HepG2 (cell line): ENCODE measurements at regions not wholly inside any gene's neighbourhood (a gene's known extent, or its start where the extent isn't known, plus 50 kb on each side); places are given as distances from the start of the nearest gene placed in this dataset.

Experiments used
- ATAC-seq: fragments of 200-7000 bp; cut with Tn5 transposase; 3 replicates; pipeline ENCODE4 v1.9.1; 2020; ENCODE audit warnings: mild to moderate bottlenecking, moderate library complexity
- BruUV-seq: library from RNA; stranded (reverse); fragments of 400-500 nt; replicated peaks from 2 replicates; lab custom pipeline; 2021; lab: Mats Ljungman, UMichigan
- CTCF ChIA-PET: fragments of 300-600 bp; formaldehyde crosslinking; extraction: SDS; loops from one replicate; lab custom pipeline; 2021; ENCODE audit warnings: low total read pairs, inconsistent platforms, low intra/inter-chr PET ratio; lab: Yijun Ruan, JAX
- POLR2A ChIA-PET: fragments of 350-600 bp; sonication (Branson Sonifier 250); formaldehyde crosslinking; loops from one replicate; lab custom pipeline; 2020; ENCODE audit warnings: antibody characterized with exemption, inconsistent platforms; lab: Yijun Ruan, JAX
- DNase-seq: peaks from one replicate; pipeline ENCODE4 v3.0.0-alpha.2; 2015; ENCODE audit warnings: low spot score
- FAIRE-seq: peaks from 3 replicates; lab custom pipeline; 2011; peaks lifted over from hg19 to GRCh38; lab: Jason Lieb, UNC
- H2AFZ ChIP-seq: one replicate; pipeline ENCODE4 v1.6.1; 2011; ENCODE audit warnings: low read length, inconsistent platforms
- H3K27ac ChIP-seq: fragments of 300-600 bp; 3 replicates; pipeline ENCODE4 v1.8.0; 2011; ENCODE audit warnings: mixed run types, mild to moderate bottlenecking, mixed read lengths, low read length, inconsistent platforms; ENCODE audit not compliant: insufficient read depth; ENCODE audit errors: extremely low read length
- H3K27me3 ChIP-seq, 2 experiments: fragments of 200-600 bp in 1 of 2; 2 replicates in 1 of 2; 3 replicates in 1 of 2; pipeline versions ENCODE4 v1.6.0 to v1.8.0; 2011; ENCODE audit warnings: low read length in 2 of 2, mild to moderate bottlenecking in 2 of 2, moderate library complexity in 2 of 2, inconsistent platforms in 1 of 2; ENCODE audit not compliant: insufficient read depth in 2 of 2, control insufficient read depth in 1 of 2
- H3K36me3 ChIP-seq, 2 experiments: fragments of 200-600 bp in 1 of 2; replicated peaks in 1 of 2; 2 replicates in 1 of 2; 3 replicates in 1 of 2; pipeline versions ENCODE4 v1.5.1 to v1.8.0; 2011; ENCODE audit warnings: low read length in 2 of 2, inconsistent platforms in 1 of 2; ENCODE audit not compliant: insufficient read depth in 2 of 2, control insufficient read depth in 1 of 2
- H3K4me1 ChIP-seq: 2 replicates; pipeline ENCODE4 v1.5.1; 2012; ENCODE audit warnings: low read length, inconsistent platforms; ENCODE audit not compliant: insufficient read depth
- H3K4me2 ChIP-seq: 2 replicates; pipeline ENCODE4 v1.6.0; 2011; ENCODE audit warnings: low read depth, low read length, inconsistent platforms
- H3K4me3 ChIP-seq, 3 experiments: fragments of 200-600 bp in 1 of 3; sonication (generic), shearing (Covaris generic) in 1 of 3; replicated peaks in 1 of 3; 2 replicates each; pipeline ENCODE4 v1.5.1; 2011 to 2016; ENCODE audit warnings: low read length in 3 of 3, inconsistent platforms in 2 of 3, low read depth in 2 of 3, mild to moderate bottlenecking in 2 of 3, control low read depth in 1 of 3, mixed read lengths in 1 of 3; ENCODE audit not compliant: insufficient read depth in 1 of 3
- H3K79me2 ChIP-seq: one replicate; pipeline ENCODE4 v1.6.1; 2011; ENCODE audit warnings: low read length, inconsistent platforms; ENCODE audit not compliant: insufficient read depth
- H3K9ac ChIP-seq: 2 replicates; pipeline ENCODE4 v1.6.0; 2011; ENCODE audit warnings: mild to moderate bottlenecking, low read depth, low read length, inconsistent platforms; ENCODE audit not compliant: insufficient read depth
- H3K9me3 ChIP-seq: 2 replicates; pipeline ENCODE4 v1.5.1; 2012; ENCODE audit warnings: mild to moderate bottlenecking, low read length
- H4K20me1 ChIP-seq: 2 replicates; pipeline ENCODE4 v1.6.0; 2011; ENCODE audit warnings: inconsistent platforms, mild to moderate bottlenecking, low read length, moderate library complexity; ENCODE audit not compliant: insufficient read depth
- ARID2 ChIP-seq: sonication (generic); formaldehyde crosslinking; IDR thresholded peaks from 2 replicates; pipeline ENCODE4 v1.8.1; 2022; ENCODE audit warnings: mild to moderate bottlenecking, missing genetic modification reagents, borderline replicate concordance
- ELF3 ChIP-seq: IDR thresholded peaks from 2 replicates; pipeline ENCODE4 v1.6.1; 2016; ENCODE audit warnings: missing genetic modification reagents, missing compliant biosample characterization
- GABPB1 ChIP-seq: IDR thresholded peaks from 2 replicates; pipeline ENCODE4 v1.6.1; 2016; ENCODE audit warnings: mild to moderate bottlenecking, missing genetic modification reagents, moderate library complexity, missing compliant biosample characterization
- KAT8 ChIP-seq: IDR thresholded peaks from 2 replicates; pipeline ENCODE4 v1.6.1; 2016; ENCODE audit warnings: missing genetic modification reagents, missing compliant biosample characterization
- PLSCR1 ChIP-seq: sonication (generic); formaldehyde crosslinking; IDR thresholded peaks from 2 replicates; pipeline ENCODE4 v1.5.0; 2020; ENCODE audit warnings: missing genetic modification reagents, mild to moderate bottlenecking, borderline replicate concordance
- SETDB1 ChIP-seq: sonication (generic); formaldehyde crosslinking; IDR thresholded peaks from 2 replicates; pipeline ENCODE4 v1.5.1; 2020; ENCODE audit warnings: missing genetic modification reagents, mild to moderate bottlenecking, borderline replicate concordance
- TGIF2 ChIP-seq: IDR thresholded peaks from 2 replicates; pipeline ENCODE4 v1.6.1; 2016; ENCODE audit warnings: control low read depth, missing compliant biosample characterization
- ZBTB43 ChIP-seq: sonication (generic); formaldehyde crosslinking; conservative IDR thresholded peaks from 2 replicates; pipeline ENCODE4 v1.4.0; 2020; ENCODE audit warnings: missing genetic modification reagents
- ZNF207 ChIP-seq: fragments of 450-650 bp; IDR thresholded peaks from 2 replicates; pipeline ENCODE4 v1.6.1; 2016; ENCODE audit warnings: antibody characterized with exemption, borderline replicate concordance
- ZNF652 ChIP-seq: IDR thresholded peaks from 2 replicates; pipeline ENCODE4 v1.6.1; 2016; ENCODE audit warnings: low read depth, borderline replicate concordance
- whole genome bisulfite sequencing: methylation state at CpG from one replicate; pipeline ENCODE4 v1.1.6; 2017; ENCODE audit warnings: low lambda C conversion rate; 5-methylcytosine and 5-hydroxymethylcytosine counted together
- in situ Hi-C: cut with HindIII; loops from 2 replicates; pipeline ENCODE4 v1.10.0; 2017; ENCODE audit warnings: low pct_unique_long_range_greater_than_20kb; ENCODE audit not compliant: extremely low pct_ligation_motif_present
- intact Hi-C: fragments of 100-400 bp; cut with micrococcal nuclease; formaldehyde crosslinking; loops from one replicate; pipeline ENCODE4 v1.10.0; 2022; ENCODE audit not compliant: unreplicated experiment

- CTCF ChIA-PET = no interaction called here
- BruUV-seq = no TSS peak
- intact Hi-C loops (no loop called here), in situ Hi-C loops (no loop called here)
- no peak overlapping the region for H3K4me2 ChIP-seq
- H3K36me3 ChIP-seq = no peaks in the 10 kb centered on the region
- H3K27me3 ChIP-seq = no peaks in the 10 kb centered on the region; a peak in 1 of 5 replicates
- no peak for TF ChIP-seq TGIF2 (CRISPR knock-in tag)
- no peak for TF ChIP-seq PLSCR1 (CRISPR knock-in tag)
- TF ChIP-seq ZBTB43 = no peak
- no peak for TF ChIP-seq ZNF652 (CRISPR knock-in tag)
- TF ChIP-seq ARID2 (CRISPR knock-in tag) = no peak
- TF ChIP-seq ZNF207 = no peak
- TF ChIP-seq GABPB1 = no peak
- no peak for TF ChIP-seq ELF3 (CRISPR knock-in tag)
- no peak for TF ChIP-seq KAT8 (CRISPR knock-in tag)
- no peak for TF ChIP-seq SETDB1
- no peaks in the 10 kb centered on the region for H4K20me1 ChIP-seq
- no peak overlapping the region for H3K4me3 ChIP-seq
- no peak overlapping the region for H3K27ac ChIP-seq
- DNase-seq = no peak
- H3K9me3 ChIP-seq = no peaks in the 10 kb centered on the region
- no peak overlapping the region for H3K9ac ChIP-seq
- no peak for ATAC-seq
- WGBS = 11% methylated on average over 3 of the region's 3 CpGs
- POLR2A ChIA-PET = no interaction called here
- no peak for FAIRE-seq
- H2AFZ ChIP-seq = no peak overlapping the region
- H3K79me2 ChIP-seq = no peaks in the 10 kb centered on the region
- no peaks in the 10 kb centered on the region for H3K4me1 ChIP-seq
These were observed 460.9 kb upstream of the SYT1 start for GRCh38 chr12:78403681-78404080.
